H9 (cell line): ENCODE measurements at regions not wholly inside any gene's neighbourhood (a gene's known extent, or its start where the extent isn't known, plus 50 kb on each side); places are given as distances from the start of the nearest gene placed in this dataset.

ENCODE experiments used
- DNase-seq: peaks from one replicate; pipeline ENCODE4 v3.0.0-alpha.2; 2017
- H2AFZ ChIP-seq: one replicate; pipeline ENCODE4 v1.6.1; 2013; ENCODE audit warnings: mild to moderate bottlenecking, low read length, control low read depth, moderate library complexity
- H2AK5ac ChIP-seq: 2 replicates; pipeline ENCODE4 v1.6.1; 2013; ENCODE audit warnings: low read length, control low read depth, mixed read lengths; ENCODE audit not compliant: insufficient read length
- H2BK120ac ChIP-seq: one replicate; pipeline ENCODE4 v1.6.1; 2013; ENCODE audit warnings: low read depth, mild to moderate bottlenecking, low read length, control low read depth, inconsistent platforms; ENCODE audit not compliant: poor library complexity, severe bottlenecking
- H2BK12ac ChIP-seq: 2 replicates; pipeline ENCODE4 v1.6.1; 2013; ENCODE audit warnings: low read length, control low read depth, mixed read lengths, low read depth; ENCODE audit not compliant: insufficient read length
- H2BK15ac ChIP-seq: 2 replicates; pipeline ENCODE4 v1.6.1; 2013; ENCODE audit warnings: low read depth, low read length, control low read depth
- H2BK20ac ChIP-seq: one replicate; pipeline ENCODE4 v1.6.1; 2013; ENCODE audit warnings: low read depth, mild to moderate bottlenecking, low read length, control low read depth, inconsistent platforms; ENCODE audit not compliant: poor library complexity, severe bottlenecking
- H2BK5ac ChIP-seq: 2 replicates; pipeline ENCODE4 v1.6.1; 2013; ENCODE audit warnings: low read length, control low read depth, mixed read lengths; ENCODE audit not compliant: insufficient read length
- H3K14ac ChIP-seq: 2 replicates; pipeline ENCODE4 v1.6.1; 2013; ENCODE audit warnings: low read length, control low read depth; ENCODE audit not compliant: insufficient read depth
- H3K18ac ChIP-seq: 2 replicates; pipeline ENCODE4 v1.6.1; 2013; ENCODE audit warnings: low read depth, mild to moderate bottlenecking, mixed read lengths, low read length, control low read depth; ENCODE audit not compliant: insufficient read length
- H3K23ac ChIP-seq: 2 replicates; pipeline ENCODE4 v1.6.1; 2013; ENCODE audit warnings: low read length, control low read depth, mixed read lengths, low read depth; ENCODE audit not compliant: insufficient read length
- H3K23me2 ChIP-seq: 2 replicates; pipeline ENCODE4 v1.6.1; 2013; ENCODE audit warnings: low read depth, mild to moderate bottlenecking, mixed read lengths, low read length, control low read depth; ENCODE audit not compliant: insufficient read length, poor library complexity, severe bottlenecking
- H3K27ac ChIP-seq: 2 replicates; pipeline ENCODE4 v1.5.1; 2013; ENCODE audit warnings: low read length, control low read depth, mixed read lengths, low read depth; ENCODE audit not compliant: insufficient read length
- H3K27me3 ChIP-seq: 2 replicates; pipeline ENCODE4 v1.6.1; 2013; ENCODE audit warnings: low read length, control low read depth, inconsistent platforms; ENCODE audit not compliant: insufficient read depth
- H3K4ac ChIP-seq: 2 replicates; pipeline ENCODE4 v1.6.1; 2013; ENCODE audit warnings: low read depth, mild to moderate bottlenecking, control low read depth, inconsistent platforms, low read length, moderate library complexity
- H3K4me1 ChIP-seq: 2 replicates; pipeline ENCODE4 v1.6.1; 2013; ENCODE audit warnings: low read length, control low read depth, inconsistent platforms; ENCODE audit not compliant: insufficient read depth
- H3K4me2 ChIP-seq: 2 replicates; pipeline ENCODE4 v1.6.1; 2013; ENCODE audit warnings: low read length, control low read depth, mixed read lengths; ENCODE audit not compliant: insufficient read length, insufficient read depth
- H3K56ac ChIP-seq: 2 replicates; pipeline ENCODE4 v1.6.1; 2013; ENCODE audit warnings: low read depth, mild to moderate bottlenecking, mixed read lengths, low read length, control low read depth; ENCODE audit not compliant: insufficient read length
- H3K79me1 ChIP-seq: 2 replicates; pipeline ENCODE4 v1.6.1; 2013; ENCODE audit warnings: low read depth, mild to moderate bottlenecking, moderate library complexity, low read length, control low read depth, inconsistent platforms; ENCODE audit not compliant: insufficient read depth, poor library complexity, severe bottlenecking
- H3K79me2 ChIP-seq: 2 replicates; pipeline ENCODE4 v1.6.1; 2013; ENCODE audit warnings: low read length, control low read depth, inconsistent platforms; ENCODE audit not compliant: insufficient read depth
- H3K9ac ChIP-seq: 2 replicates; pipeline ENCODE4 v1.6.1; 2013; ENCODE audit warnings: low read length, control low read depth, mixed read lengths; ENCODE audit not compliant: insufficient read length; ENCODE audit errors: extremely low read depth
- H3K9me3 ChIP-seq: one replicate; pipeline ENCODE4 v1.6.1; 2013; ENCODE audit warnings: low read depth, low read length, inconsistent platforms; ENCODE audit not compliant: control insufficient read depth
- H3T11ph ChIP-seq: one replicate; pipeline ENCODE4 v1.6.1; 2013; ENCODE audit warnings: mild to moderate bottlenecking, low read length, control low read depth, inconsistent platforms
- H4K20me1 ChIP-seq: one replicate; pipeline ENCODE4 v1.6.1; 2013; ENCODE audit not compliant: control insufficient read depth, insufficient read length, insufficient read depth
- H4K5ac ChIP-seq: 2 replicates; pipeline ENCODE4 v1.6.1; 2013; ENCODE audit warnings: low read depth, mild to moderate bottlenecking, mixed read lengths, low read length, control low read depth; ENCODE audit not compliant: insufficient read length
- H4K8ac ChIP-seq: replicated peaks from 2 replicates; pipeline ENCODE4 v1.6.1; 2013; ENCODE audit warnings: low read length, control low read depth, mixed read lengths, low read depth; ENCODE audit not compliant: insufficient read length
- H4K91ac ChIP-seq: 2 replicates; pipeline ENCODE4 v1.6.1; 2013; ENCODE audit warnings: low read depth, mild to moderate bottlenecking, moderate library complexity, mixed read lengths, low read length, control low read depth; ENCODE audit not compliant: insufficient read length
- H3K27ac Mint-ChIP-seq, 3 experiments: 2 replicates in 2 of 3; 3 replicates in 1 of 3; pipeline ENCODE4 v1.8.0; 2020 to 2021; ENCODE audit warnings: mixed read lengths in 3 of 3, mild to moderate bottlenecking in 1 of 3, moderate library complexity in 1 of 3
- H3K27me3 Mint-ChIP-seq: 2 replicates; pipeline ENCODE4 v1.8.0; 2021; ENCODE audit warnings: low read depth, mild to moderate bottlenecking, moderate library complexity, mixed read lengths
- H3K36me3 Mint-ChIP-seq, 3 experiments: 2 replicates in 2 of 3; 3 replicates in 1 of 3; pipeline ENCODE4 v1.8.0; 2020 to 2021; ENCODE audit warnings: low read depth in 3 of 3, mixed read lengths in 3 of 3; ENCODE audit not compliant: insufficient read depth in 1 of 3
- H3K4me1 Mint-ChIP-seq, 2 experiments: 2 replicates each; pipeline ENCODE4 v1.8.0; 2020; ENCODE audit warnings: mixed read lengths in 2 of 2
- H3K4me3 Mint-ChIP-seq, 2 experiments: 2 replicates in 1 of 2; 3 replicates in 1 of 2; pipeline ENCODE4 v1.8.0; 2020 to 2021; ENCODE audit warnings: mild to moderate bottlenecking in 2 of 2, mixed read lengths in 2 of 2, moderate library complexity in 1 of 2
- H3K9me3 Mint-ChIP-seq, 2 experiments: 2 replicates in 1 of 2; 3 replicates in 1 of 2; pipeline ENCODE4 v1.8.0; 2020; ENCODE audit warnings: mild to moderate bottlenecking in 2 of 2, mixed read lengths in 2 of 2, moderate library complexity in 1 of 2
- WGBS: extraction: QIAGEN DNeasy Blood & Tissue Kit; methylation state at CpG from one replicate; pipeline ENCODE4 v1.1.7; 2013; ENCODE audit warnings: missing lambda C conversion rate, low lambda C conversion rate, mixed read lengths; ENCODE audit not compliant: insufficient read length; ENCODE audit errors: extremely low coverage; 5-methylcytosine and 5-hydroxymethylcytosine counted together
- TF ChIP-seq, protein P1 (sequence below): fragments of 200-600 bp; sonication (generic); conservative IDR thresholded peaks from 3 replicates; pipeline ENCODE4 v1.8.0; 2021; ENCODE audit warnings: antibody characterized with exemption, mild to moderate bottlenecking

DNA sequence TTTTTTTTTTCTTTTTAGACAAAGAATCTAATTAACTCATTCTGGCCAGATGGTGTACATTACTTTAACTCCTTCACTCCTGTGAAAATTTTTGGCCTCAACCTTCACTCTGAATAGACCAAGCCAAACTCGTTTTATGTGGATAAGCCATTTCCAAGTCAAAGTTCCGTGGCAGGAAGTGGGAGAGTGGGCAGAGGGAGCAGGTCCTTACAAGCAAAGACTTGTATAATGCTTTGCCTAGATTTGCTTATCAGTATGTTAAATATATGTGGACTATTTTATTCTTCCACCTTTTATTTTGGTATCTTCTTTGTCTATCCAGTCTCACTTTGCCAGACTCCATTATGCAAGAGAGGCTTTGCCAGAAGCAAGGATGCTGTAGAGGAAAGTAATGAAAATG, 178.1 kb upstream of the TNP1 start:
- Histone ChIP-seq H3K4me2 (no peak overlapping the region), H2BK20ac (no peak overlapping the region), H3K14ac (no peak overlapping the region), H3K79me2 (no peaks in the 10 kb centered on the region), H4K91ac (no peak overlapping the region), H3K9me3 (no peaks in the 10 kb centered on the region), H2AFZ (no peak overlapping the region), H3K27me3 (no peaks in the 10 kb centered on the region), H2BK15ac (no peak overlapping the region), H3T11ph (no peak overlapping the region), H2AK5ac (no peak overlapping the region), H3K4me1 (no peaks in the 10 kb centered on the region), H3K9ac (no peak overlapping the region), H4K8ac (no peak overlapping the region), H2BK120ac (no peak overlapping the region), H3K27ac (no peak overlapping the region), H3K23ac (no peak overlapping the region), H3K79me1 (no peaks in the 10 kb centered on the region), H4K5ac (no peak overlapping the region), H2BK5ac (no peak overlapping the region), H3K56ac (no peak overlapping the region), H3K18ac (no peak overlapping the region), H3K4ac (no peak overlapping the region), H3K23me2 (no peaks in the 10 kb centered on the region), H2BK12ac (no peak overlapping the region), H4K20me1 (no peaks in the 10 kb centered on the region)
- TF ChIP-seq, protein P1, sequence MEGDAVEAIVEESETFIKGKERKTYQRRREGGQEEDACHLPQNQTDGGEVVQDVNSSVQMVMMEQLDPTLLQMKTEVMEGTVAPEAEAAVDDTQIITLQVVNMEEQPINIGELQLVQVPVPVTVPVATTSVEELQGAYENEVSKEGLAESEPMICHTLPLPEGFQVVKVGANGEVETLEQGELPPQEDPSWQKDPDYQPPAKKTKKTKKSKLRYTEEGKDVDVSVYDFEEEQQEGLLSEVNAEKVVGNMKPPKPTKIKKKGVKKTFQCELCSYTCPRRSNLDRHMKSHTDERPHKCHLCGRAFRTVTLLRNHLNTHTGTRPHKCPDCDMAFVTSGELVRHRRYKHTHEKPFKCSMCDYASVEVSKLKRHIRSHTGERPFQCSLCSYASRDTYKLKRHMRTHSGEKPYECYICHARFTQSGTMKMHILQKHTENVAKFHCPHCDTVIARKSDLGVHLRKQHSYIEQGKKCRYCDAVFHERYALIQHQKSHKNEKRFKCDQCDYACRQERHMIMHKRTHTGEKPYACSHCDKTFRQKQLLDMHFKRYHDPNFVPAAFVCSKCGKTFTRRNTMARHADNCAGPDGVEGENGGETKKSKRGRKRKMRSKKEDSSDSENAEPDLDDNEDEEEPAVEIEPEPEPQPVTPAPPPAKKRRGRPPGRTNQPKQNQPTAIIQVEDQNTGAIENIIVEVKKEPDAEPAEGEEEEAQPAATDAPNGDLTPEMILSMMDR = no peak
- Mint-ChIP-seq H3K27me3 (peaks cover 4% of the 10 kb centered on the region), H3K36me3 (no peaks in the 10 kb centered on the region), H3K9me3 (no peaks in the 10 kb centered on the region), H3K4me1 (no peaks in the 10 kb centered on the region; a peak in 2 of 4 replicates), H3K4me3 (no peak overlapping the region), H3K27ac (no peak overlapping the region)
- DNase-seq = no peak
- WGBS = no CpG with 5 or more reads among the region's 2 CpGs
